ENCODE measurements at regions not wholly inside any gene's neighbourhood (a gene's known extent, or its start where the extent isn't known, plus 50 kb on each side); places are given as distances from the start of the nearest gene placed in this dataset.
A peak's percentile ranks its signal among the peaks of the same experiment; 100 is the strongest.
"Not testable (repeated sequence)": the region's sequence is repeated elsewhere in the genome, so short reads cannot be mapped to it uniquely, and the experiment has no call there.

DNA sequence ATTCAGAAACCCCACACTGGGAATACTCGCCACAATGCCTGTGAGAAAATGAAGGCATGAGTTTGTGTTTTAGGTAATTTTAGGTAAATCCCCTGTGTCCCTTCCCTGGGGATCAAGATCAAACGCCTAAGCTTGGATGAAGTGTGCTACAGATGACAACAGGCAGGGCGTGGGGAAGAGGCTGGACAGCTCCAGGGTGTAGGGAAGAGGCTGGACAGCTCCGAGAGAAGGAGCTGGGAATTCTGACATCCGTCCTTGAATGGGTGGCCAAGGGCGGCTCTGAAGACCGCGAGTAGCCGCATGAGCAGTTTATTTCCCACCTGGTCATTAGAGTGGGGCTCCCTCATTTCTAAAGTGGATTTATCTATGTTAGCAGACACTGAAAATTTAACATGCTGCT is 109.7 kb downstream of the RAMP3 start:
- DNase-seq (ENCODE audit: low read depth in 2 of 2) = no peak

GRCh38 chr7:45268013-45268412 is 110.4 kb downstream of the RAMP3 start:
- no peak for DNase-seq (ENCODE audit: low read depth in 2 of 2)

- no peak for DNase-seq (ENCODE audit: low read depth in 2 of 2)
Observed at GRCh38 chr7:45269192-45269591, 111.6 kb downstream of the RAMP3 start.

GRCh38 chr7:45278763-45279398 is 121.3 kb downstream of the RAMP3 start:
- no peak for DNase-seq (ENCODE audit: low read depth in 2 of 2)

DNA sequence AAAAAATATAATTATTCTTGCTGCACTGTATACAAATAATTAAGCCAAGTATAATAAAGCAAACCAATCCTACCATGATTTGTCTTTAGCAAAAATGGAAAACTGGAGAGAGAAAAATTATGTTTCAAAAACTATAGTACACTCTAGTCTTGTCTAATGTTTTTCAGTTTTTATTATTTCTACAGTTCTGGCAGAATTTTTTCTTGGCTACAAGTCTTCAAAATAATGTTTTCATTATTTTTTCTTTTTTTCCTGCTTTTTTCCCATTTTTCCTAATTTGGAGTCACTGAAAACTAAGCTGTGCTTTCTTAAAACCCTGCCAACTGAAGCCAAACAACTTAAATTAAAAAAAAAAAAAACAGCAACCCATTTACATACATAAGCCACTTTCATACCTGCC is 132.0 kb downstream of the RAMP3 start:
- not testable (repeated sequence) for DNase-seq (ENCODE audit: low read depth in 2 of 2)

- DNase-seq (ENCODE audit: low read depth in 2 of 2) = no peak
Observed at GRCh38 chr7:45290880-45291279, 133.3 kb downstream of the RAMP3 start.

DNA sequence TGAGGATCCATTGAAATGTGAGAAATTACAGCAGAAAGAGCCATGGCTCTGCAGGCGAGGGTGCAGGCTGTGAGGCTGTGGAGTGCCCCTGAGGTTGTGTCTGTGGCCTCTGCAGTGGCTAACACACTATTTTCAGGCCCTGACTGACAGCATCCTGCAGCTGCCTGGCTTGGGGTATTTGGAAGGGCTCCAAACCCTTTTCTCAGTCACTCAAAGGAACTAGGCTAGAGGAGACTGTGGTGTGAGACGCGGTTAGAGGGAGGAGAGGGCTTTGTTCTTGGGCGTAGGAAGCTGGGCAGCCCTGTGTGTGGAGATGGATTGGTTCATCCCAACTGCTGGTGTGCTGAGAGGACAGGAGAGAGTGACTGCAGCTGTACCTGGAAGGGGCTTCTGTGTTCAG is 134.9 kb downstream of the RAMP3 start:
- no peak for DNase-seq (ENCODE audit: low read depth in 2 of 2)

GRCh38 chr7:45293295-45293942 is 135.8 kb downstream of the RAMP3 start:
- DNase-seq (ENCODE audit: low read depth in 2 of 2) = no peak

DNA sequence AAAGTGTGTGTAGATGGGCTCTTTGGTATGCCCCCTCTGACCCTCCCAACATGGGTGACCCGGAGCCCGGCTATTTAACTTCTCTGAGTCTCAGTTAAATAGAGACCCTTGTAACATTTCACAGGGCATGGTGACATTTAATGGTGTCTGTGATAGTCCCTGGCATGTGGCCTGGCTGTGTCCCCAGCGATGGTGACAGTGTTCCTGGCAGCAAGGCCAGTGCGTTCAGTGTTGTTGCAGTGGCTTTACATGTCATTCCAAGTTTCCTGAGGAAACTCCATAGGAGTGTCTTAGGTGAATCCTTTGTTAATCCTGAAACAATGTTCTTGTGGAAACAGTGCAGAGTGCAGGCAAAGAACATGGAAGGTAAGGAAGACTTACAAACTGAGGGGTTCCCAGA is 137.0 kb downstream of the RAMP3 start:
- DNase-seq (ENCODE audit: low read depth in 2 of 2) = no peak

DNA sequence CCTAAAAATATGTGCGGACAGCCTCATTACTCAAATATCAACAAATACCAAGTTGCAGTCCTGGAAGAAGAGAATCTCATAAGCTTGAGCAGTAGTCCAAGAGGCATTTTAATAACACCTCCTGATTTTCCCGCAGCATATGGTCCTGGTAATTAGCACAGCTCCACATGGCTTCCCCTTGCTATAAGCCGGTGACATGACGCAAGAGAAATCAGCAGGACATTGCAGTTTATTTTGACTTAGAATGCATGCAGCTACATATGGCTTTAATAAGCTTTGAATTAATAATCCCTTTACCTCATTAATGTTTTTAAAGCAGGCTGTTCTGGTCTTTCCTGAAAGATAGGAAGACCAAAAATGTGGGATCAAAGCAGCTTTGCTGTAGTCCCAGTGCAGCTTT is 137.6 kb downstream of the RAMP3 start:
- DNase-seq (ENCODE audit: low read depth in 2 of 2) = no peak

DNA sequence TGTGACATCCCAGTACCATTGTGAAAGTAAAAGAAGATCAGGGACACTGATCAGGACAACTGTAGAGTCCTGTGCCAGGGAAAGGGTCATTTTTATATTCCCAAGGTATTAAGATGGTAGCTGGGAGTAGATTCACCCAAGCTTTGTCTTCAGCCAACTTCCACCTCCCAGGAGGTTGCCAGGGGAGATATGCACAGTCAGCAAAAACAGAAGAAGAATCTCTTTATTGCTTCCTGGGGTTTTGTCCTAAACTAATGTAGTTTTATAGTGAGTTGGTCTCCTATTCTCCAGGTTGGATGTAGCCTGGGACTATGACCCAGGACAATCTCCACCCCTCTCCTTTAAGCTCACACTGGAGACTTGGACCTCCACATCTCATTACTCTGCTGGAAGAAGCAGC is 139.2 kb downstream of the RAMP3 start:
- DNase-seq (ENCODE audit: low read depth in 2 of 2) = no peak

DNA sequence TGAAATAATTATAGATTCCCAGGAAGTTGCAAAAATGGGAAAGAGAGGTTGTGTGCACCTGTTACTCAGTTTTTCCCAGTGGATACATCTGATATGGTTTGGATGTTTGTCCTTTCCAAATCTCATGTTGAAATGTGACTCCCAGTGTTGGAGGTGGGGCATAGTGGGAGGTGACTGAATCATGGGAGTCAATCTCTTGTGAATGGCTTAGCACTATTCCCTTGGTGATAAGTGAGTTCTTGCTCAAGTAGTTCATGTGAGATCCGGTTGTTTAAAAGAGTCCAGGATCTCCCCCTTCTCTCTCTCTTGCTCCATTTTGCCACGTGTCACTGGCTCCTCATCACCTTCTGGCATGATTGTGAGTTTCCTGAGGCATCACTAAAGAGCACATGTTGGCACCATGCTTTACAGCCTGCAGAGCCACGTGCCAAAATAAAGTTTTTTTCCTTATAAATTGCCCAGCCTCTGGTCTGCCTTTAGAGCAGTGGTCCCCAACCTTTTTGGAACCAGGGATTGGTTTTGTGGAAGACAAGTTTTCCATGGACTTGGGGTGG is 149.2 kb downstream of the RAMP3 start:
- DNase-seq (ENCODE audit: low read depth in 2 of 2) = no peak

DNA sequence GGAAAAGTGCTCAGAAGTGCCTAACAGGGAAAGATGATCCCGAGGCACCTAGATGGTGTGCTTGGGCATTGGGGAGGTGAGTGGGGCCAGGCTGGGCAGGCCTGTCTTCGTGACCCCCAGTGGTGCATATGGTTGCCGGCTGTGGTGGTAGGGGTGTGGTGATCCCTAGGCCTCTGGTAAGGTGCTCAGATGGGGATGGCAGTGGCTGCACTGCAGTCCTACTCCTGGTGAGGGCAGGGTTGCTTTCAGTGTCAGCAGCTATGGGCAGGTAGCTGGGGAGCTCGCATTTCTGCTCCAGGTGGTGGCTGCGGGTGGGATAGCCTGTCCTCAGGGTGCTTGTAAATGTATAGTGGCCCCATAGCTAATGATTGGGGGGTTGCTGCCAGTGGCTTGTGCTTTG is 154.0 kb downstream of the RAMP3 start:
- DNase-seq (ENCODE audit: low read depth in 2 of 2) = no peak

GRCh38 chr7:45315512-45315911 is 157.9 kb downstream of the RAMP3 start:
- DNase-seq (ENCODE audit: low read depth in 2 of 2) = not testable (repeated sequence)

DNA sequence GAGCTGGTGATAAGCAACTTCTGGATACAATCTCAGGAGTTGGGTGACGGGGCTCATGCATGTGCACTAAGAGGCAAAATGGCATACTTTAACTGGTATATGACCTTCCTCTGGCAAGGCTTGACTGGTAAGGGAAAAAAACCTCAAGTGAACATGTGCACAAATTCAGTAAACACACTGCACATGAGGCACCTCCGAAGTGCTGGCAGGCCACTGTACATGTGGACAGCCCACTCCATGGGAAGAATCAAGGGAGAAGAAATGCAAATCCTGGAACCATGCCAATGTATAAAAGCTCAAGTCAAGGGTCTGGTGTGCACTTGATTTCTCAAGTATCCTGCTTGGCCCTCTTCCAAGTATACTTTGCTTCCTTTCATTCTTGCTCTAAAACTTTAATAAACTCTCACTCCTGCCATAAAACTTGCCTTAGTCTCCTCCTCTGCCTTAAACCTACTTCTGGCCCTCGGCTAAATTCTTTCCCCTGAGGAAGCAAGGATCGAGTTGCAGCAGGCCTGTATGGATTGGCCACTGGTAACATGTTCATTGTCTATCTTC is 167.2 kb downstream of the RAMP3 start:
- DNase-seq (ENCODE audit: low read depth in 2 of 2) = no peak

- no peak for DNase-seq (ENCODE audit: low read depth in 2 of 2)
Observed at GRCh38 chr7:45325378-45325777, 167.8 kb downstream of the RAMP3 start.

- no peak for DNase-seq (ENCODE audit: low read depth in 2 of 2)
Observed at GRCh38 chr7:45328403-45328981, 170.9 kb downstream of the RAMP3 start.

- DNase-seq (ENCODE audit: low read depth in 2 of 2) = no peak
Observed at GRCh38 chr7:45331563-45331962, 174.0 kb downstream of the RAMP3 start.

GRCh38 chr7:45335024-45335423 is 177.4 kb downstream of the RAMP3 start:
- not testable (repeated sequence) for DNase-seq (ENCODE audit: low read depth in 2 of 2)

DNA sequence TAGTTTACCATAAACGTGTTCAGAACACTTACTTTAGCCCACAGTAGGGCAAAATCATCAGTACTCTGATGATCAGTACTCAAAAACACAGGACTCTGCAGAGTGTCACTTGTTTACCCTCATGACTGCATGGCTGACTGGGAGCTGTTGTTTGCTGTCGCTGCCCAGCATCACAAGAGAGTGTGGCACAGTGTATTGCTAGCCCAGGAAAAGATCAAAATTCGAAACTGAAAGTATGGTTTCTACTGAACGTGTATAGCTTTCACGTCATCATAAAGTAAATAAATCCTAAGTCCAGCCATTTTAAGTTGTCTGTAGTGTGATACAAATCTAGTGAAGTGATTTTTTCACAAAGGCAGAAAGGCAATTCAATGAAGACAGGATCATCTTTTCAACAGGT is 184.6 kb downstream of the RAMP3 start:
- no peak for DNase-seq (ENCODE audit: low read depth in 2 of 2)

DNA sequence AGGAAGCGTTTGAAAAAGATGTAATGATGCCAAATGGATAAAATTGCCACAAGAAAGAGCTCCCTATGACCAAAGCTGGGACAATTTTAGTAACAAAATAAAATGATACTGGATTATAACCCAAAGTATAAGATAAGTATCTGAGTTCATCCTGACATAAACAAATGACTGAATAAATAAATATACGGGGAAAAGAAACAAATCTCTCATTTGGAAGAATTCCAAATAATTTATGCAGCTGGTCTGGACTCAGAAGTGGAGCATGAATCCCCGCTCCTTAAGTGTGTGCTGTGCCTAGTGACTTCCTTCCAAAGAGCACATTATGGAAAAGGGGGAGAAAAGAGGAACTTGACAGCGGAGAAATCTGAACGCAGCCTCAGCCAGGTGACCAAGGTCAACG is 186.2 kb downstream of the RAMP3 start:
- no peak for DNase-seq (ENCODE audit: low read depth in 2 of 2)

GRCh38 chr7:45347804-45348203 is 190.2 kb downstream of the RAMP3 start:
- peak; percentile 6 to 10 for DNase-seq (ENCODE audit: low read depth in 2 of 2)

GRCh38 chr7:45349090-45349489 is 191.5 kb downstream of the RAMP3 start:
- no peak for DNase-seq (ENCODE audit: low read depth in 2 of 2)
